Spleen (tissue), 11 donors: ENCODE measurements at regions not wholly inside any gene's neighbourhood (a gene's known extent, or its start where the extent isn't known, plus 50 kb on each side); places are given as distances from the start of the nearest gene placed in this dataset.

ENCODE experiments used
- DNase-seq: peaks from one replicate; pipeline ENCODE4 v3.0.0-alpha.2; 2020
- H3K27ac ChIP-seq, 8 donors: fragments of 200-600 bp; sonication (generic) in 7 of 8; 1 replicate in 4 of 8; 2 replicates in 4 of 8; pipeline versions ENCODE4 v1.5.0 to v1.8.0; 2016 to 2021; ENCODE audit warnings: inconsistent platforms in 4 of 8, mild to moderate bottlenecking in 4 of 8, moderate library complexity in 1 of 8
- H3K27me3 ChIP-seq, 7 donors: fragments of 200-600 bp; sonication (generic) in 6 of 7; replicated peaks in 1 of 7; 1 replicate in 4 of 7; 2 replicates in 3 of 7; pipeline versions ENCODE4 v1.5.0 to v1.8.0; 2016 to 2021; ENCODE audit warnings: inconsistent platforms in 3 of 7, mild to moderate bottlenecking in 1 of 7
- H3K36me3 ChIP-seq, 6 donors: fragments of 200-600 bp; sonication (generic) in 5 of 6; 1 replicate in 4 of 6; 2 replicates in 2 of 6; pipeline versions ENCODE4 v1.5.0 to v1.8.0; 2016 to 2021; ENCODE audit warnings: inconsistent platforms in 2 of 6
- H3K4me1 ChIP-seq, 6 donors: fragments of 200-600 bp; sonication (generic) in 5 of 6; 1 replicate in 3 of 6; 2 replicates in 3 of 6; pipeline versions ENCODE4 v1.5.0 to v1.8.0; 2016 to 2021; ENCODE audit warnings: inconsistent platforms in 3 of 6
- H3K4me3 ChIP-seq, 8 donors: fragments of 200-600 bp; sonication (generic) in 7 of 8; 1 replicate in 4 of 8; 2 replicates in 4 of 8; pipeline versions ENCODE4 v1.5.0 to v1.8.0; 2016 to 2021; ENCODE audit warnings: inconsistent platforms in 4 of 8, mild to moderate bottlenecking in 4 of 8, moderate library complexity in 2 of 8
- H3K9me3 ChIP-seq, 8 donors: fragments of 200-600 bp; sonication (generic) in 7 of 8; 1 replicate in 4 of 8; 2 replicates in 4 of 8; pipeline versions ENCODE4 v1.5.0 to v1.8.0; 2016 to 2021; ENCODE audit warnings: inconsistent platforms in 4 of 8
- CTCF ChIP-seq, 11 experiments: fragments of 200-600 bp in 7 of 11; fragments of 450-650 bp in 4 of 11; sonication (generic) in 4 of 11; IDR thresholded peaks in 8 of 11; conservative IDR thresholded peaks in 3 of 11; 1 replicate in 7 of 11; 2 replicates in 4 of 11; pipeline versions ENCODE4 v1.4.0 to v1.8.0; 2016 to 2021; ENCODE audit warnings: antibody characterized with exemption in 11 of 11, inconsistent platforms in 4 of 11, mild to moderate bottlenecking in 1 of 11
- POLR2A ChIP-seq, 3 donors: fragments of 450-650 bp; IDR thresholded peaks; one replicate each; pipeline ENCODE4 v1.5.1; 2017; ENCODE audit warnings: antibody characterized with exemption in 3 of 3, mild to moderate bottlenecking in 1 of 3
- POLR2AphosphoS5 ChIP-seq, 3 donors: sonication (generic); formaldehyde crosslinking; IDR thresholded peaks; one replicate each; pipeline ENCODE4 v1.5.1; 2017; ENCODE audit warnings: antibody characterized with exemption in 3 of 3
- WGBS, 5 donors: extraction: QIAGEN DNeasy Blood & Tissue Kit in 3 of 5; methylation state at CpG; one replicate each; pipeline versions ENCODE4 v1.1.5 to v1.1.7; 2013 to 2018; 5-methylcytosine and 5-hydroxymethylcytosine counted together
- intact Hi-C: fragments of 100-400 bp; cut with DNase I; formaldehyde crosslinking; loops from one replicate; pipeline ENCODE4 v1.15.0; 2023; ENCODE audit warnings: low total_unique reads
- donor health status: healthy with polysubstance abuse.
- donor health status: DM: no; HTN: no; CAD: no; lungs with moderate emphysema.
- donor health status: DM: no; HTN: no; CAD: no.
- donor health status: Bipolar disorder and iron deficiency.
- donor health status: healthy.
- donor health status: DM: no; HTN: no; CAD: no.
- donor health status: DM: yes; HTN: yes; CAD: no.

DNA sequence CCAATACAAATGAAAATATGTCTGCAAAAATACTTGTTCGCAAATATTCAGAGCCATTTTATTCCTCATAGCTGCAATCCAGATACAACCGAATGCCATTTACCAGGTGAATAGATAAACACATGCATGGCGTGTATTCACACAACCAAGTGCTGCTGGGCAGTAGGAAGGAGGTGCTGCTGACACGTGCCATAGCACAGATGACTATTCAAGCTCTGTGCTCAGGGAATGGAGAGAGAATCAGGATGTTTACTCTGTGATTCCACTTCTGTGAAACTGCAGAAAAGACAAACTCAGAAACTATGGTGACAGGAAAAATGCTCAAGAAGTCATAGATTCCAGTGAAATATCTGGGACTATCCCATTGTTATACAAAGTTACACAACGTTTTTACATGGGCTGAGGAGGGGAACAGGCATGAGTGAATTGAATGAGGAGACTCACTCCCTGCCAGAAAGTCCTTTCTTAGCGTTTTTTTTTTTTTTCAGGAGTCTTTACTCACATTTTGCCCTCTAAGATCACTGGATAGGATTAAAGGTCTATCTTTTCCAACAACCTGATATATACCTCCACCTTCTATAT is 152.9 kb upstream of the NDN start:
- no peak for TF ChIP-seq POLR2AphosphoS5 (IDR thresholded peaks at IDR 0.05)
- no peak for TF ChIP-seq CTCF (IDR thresholded peaks at IDR 0.05 in 8 of 11, conservative IDR thresholded peaks at IDR 0.05 in 3 of 11)
- TF ChIP-seq POLR2A (IDR thresholded peaks at IDR 0.05) = no peak
- WGBS, 5 donors = 49 to 59% (median 55%) methylated on average over 6 of the region's 6 CpGs
- no peak for DNase-seq
- no peaks in the 10 kb centered on the region for H3K4me1 ChIP-seq
- H3K36me3 ChIP-seq = no peaks in the 10 kb centered on the region
- H3K9me3 ChIP-seq = peaks cover 0 to 26% (median 0%) of the 10 kb centered on the region in 8 donors
- no peaks in the 10 kb centered on the region for H3K27me3 ChIP-seq
- H3K27ac ChIP-seq = no peak overlapping the region
- intact Hi-C loops = no loop called here
- H3K4me3 ChIP-seq = no peak overlapping the region

DNA sequence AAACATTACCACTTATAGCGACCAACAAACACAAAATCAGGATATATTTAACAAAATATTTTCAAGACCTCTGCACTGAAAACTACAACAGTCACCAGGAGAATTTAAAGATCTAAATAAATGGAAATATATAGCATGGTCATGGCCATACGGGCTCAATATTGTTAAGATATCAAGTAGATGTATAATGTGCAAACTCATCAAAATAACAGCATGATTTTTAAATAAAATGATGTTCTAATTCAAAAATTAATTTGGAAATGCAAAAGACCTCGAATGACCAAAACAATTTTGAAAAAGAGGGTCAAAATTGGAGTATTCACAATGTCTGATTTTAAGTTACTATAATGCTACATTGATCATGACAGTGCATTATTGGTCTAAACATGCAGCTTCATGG is 159.1 kb upstream of the NDN start:
- Histone ChIP-seq H3K27ac (no peak overlapping the region), H3K4me3 (no peak overlapping the region), H3K27me3 (no peaks in the 10 kb centered on the region), H3K36me3 (no peaks in the 10 kb centered on the region), H3K4me1 (no peaks in the 10 kb centered on the region), H3K9me3 (peaks cover 0 to 26% (median 0%) of the 10 kb centered on the region in 8 donors)
- no peak for DNase-seq
- WGBS, 5 donors = 34 to 39% (median 36%) methylated on average over 3 of the region's 3 CpGs
- TF ChIP-seq POLR2A (IDR thresholded peaks at IDR 0.05) (no peak), POLR2AphosphoS5 (IDR thresholded peaks at IDR 0.05) (no peak)
- intact Hi-C loops = no loop called here

- intact Hi-C loops = no loop called here
- no peak for DNase-seq
- WGBS, 5 donors = 76 to 81% (median 79%) methylated on average over 6 of the region's 6 CpGs
- H3K4me3 ChIP-seq = no peak overlapping the region
- TF ChIP-seq CTCF (IDR thresholded peaks at IDR 0.05 in 8 of 11, conservative IDR thresholded peaks at IDR 0.05 in 3 of 11) = no peak
- no peak for TF ChIP-seq POLR2A (IDR thresholded peaks at IDR 0.05)
- no peak for TF ChIP-seq POLR2AphosphoS5 (IDR thresholded peaks at IDR 0.05)
- no peak overlapping the region for H3K27ac ChIP-seq
- peaks cover 0 to 4% (median 0%) of the 10 kb centered on the region in 8 donors for H3K9me3 ChIP-seq
- H3K36me3 ChIP-seq = no peaks in the 10 kb centered on the region
- no peaks in the 10 kb centered on the region for H3K27me3 ChIP-seq
- no peaks in the 10 kb centered on the region for H3K4me1 ChIP-seq
Measured at GRCh38 chr15:23850666-23851065, 163.6 kb upstream of the NDN start.

DNA sequence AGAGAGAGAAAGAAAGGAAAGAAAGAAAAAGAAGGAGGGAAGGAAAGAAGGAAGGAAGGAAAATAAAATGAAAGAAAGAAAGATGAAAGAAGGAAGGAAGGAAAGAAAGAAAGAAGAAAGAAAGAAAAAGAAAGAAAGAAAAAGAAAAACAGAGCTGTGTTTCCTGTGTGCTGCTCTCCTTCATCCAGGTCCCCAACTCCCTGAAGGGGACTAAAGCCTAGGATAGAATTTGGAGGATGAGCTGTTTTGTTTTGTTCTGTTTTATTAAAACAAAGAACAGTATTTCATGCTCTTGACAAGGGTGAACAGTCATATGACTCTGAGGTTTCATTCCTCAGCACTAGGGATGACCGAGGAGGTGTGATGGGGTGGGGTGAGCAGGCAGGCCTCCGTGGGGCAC is 164.8 kb upstream of the NDN start:
- Histone ChIP-seq H3K27ac (no peak overlapping the region), H3K9me3 (peaks cover 0 to 4% (median 0%) of the 10 kb centered on the region in 8 donors), H3K27me3 (no peaks in the 10 kb centered on the region), H3K36me3 (no peaks in the 10 kb centered on the region), H3K4me3 (no peak overlapping the region), H3K4me1 (no peaks in the 10 kb centered on the region)
- no peak for DNase-seq
- TF ChIP-seq POLR2A (IDR thresholded peaks at IDR 0.05) = no peak
- TF ChIP-seq POLR2AphosphoS5 (IDR thresholded peaks at IDR 0.05) = no peak
- no peak for TF ChIP-seq CTCF (IDR thresholded peaks at IDR 0.05 in 8 of 11, conservative IDR thresholded peaks at IDR 0.05 in 3 of 11)
- intact Hi-C loops = no loop called here
- WGBS, 5 donors = 41 to 50% (median 45%) methylated on average over 2 of the region's 2 CpGs
